ENCODE measurements at regions not wholly inside any gene's neighbourhood (a gene's known extent, or its start where the extent isn't known, plus 50 kb on each side); places are given as distances from the start of the nearest gene placed in this dataset.

DNA sequence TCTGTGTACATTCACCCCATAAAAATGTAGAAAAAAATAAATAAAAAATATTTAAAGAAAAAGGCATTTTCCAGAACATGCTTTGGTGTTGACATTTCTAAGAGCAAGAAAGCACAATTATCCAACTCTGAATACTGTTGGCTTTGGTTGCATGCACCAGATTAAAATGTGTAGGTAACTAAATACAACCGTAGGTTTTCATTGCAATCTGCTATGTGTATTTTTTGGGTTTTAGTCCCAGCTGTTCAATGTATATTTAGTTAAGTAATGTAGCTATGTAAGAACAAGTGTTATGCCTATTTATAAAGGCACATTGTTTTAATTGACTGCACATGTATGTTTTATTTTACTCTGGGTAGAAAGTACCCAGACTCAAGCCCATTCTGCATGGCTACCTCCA, 108.1 kb upstream of the PAQR3 start:
- no peaks in the 10 kb centered on the region for H3K36me3 ChIP-seq (replicated peaks in 1 of 2)
- WGBS, 4 donors = 68 to 93% (median 81%) methylated on average over 1 of the region's 1 CpG
- no peaks in the 10 kb centered on the region for H3K9me3 ChIP-seq (replicated peaks in 1 of 3)
- H3K4me3 ChIP-seq = no peak overlapping the region
- intact Hi-C loops (cut with DNase I) = no loop called here
- no peak overlapping the region for H3K27ac ChIP-seq
- H3K27me3 ChIP-seq = no peaks in the 10 kb centered on the region
- no peak for DNase-seq
- no peaks in the 10 kb centered on the region for H3K4me1 ChIP-seq (replicated peaks in 1 of 2)
- no peak for TF ChIP-seq POLR2A (IDR thresholded peaks at IDR 0.05)
- TF ChIP-seq, protein P1, sequence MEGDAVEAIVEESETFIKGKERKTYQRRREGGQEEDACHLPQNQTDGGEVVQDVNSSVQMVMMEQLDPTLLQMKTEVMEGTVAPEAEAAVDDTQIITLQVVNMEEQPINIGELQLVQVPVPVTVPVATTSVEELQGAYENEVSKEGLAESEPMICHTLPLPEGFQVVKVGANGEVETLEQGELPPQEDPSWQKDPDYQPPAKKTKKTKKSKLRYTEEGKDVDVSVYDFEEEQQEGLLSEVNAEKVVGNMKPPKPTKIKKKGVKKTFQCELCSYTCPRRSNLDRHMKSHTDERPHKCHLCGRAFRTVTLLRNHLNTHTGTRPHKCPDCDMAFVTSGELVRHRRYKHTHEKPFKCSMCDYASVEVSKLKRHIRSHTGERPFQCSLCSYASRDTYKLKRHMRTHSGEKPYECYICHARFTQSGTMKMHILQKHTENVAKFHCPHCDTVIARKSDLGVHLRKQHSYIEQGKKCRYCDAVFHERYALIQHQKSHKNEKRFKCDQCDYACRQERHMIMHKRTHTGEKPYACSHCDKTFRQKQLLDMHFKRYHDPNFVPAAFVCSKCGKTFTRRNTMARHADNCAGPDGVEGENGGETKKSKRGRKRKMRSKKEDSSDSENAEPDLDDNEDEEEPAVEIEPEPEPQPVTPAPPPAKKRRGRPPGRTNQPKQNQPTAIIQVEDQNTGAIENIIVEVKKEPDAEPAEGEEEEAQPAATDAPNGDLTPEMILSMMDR (IDR thresholded peaks at IDR 0.05) = no peak

DNA sequence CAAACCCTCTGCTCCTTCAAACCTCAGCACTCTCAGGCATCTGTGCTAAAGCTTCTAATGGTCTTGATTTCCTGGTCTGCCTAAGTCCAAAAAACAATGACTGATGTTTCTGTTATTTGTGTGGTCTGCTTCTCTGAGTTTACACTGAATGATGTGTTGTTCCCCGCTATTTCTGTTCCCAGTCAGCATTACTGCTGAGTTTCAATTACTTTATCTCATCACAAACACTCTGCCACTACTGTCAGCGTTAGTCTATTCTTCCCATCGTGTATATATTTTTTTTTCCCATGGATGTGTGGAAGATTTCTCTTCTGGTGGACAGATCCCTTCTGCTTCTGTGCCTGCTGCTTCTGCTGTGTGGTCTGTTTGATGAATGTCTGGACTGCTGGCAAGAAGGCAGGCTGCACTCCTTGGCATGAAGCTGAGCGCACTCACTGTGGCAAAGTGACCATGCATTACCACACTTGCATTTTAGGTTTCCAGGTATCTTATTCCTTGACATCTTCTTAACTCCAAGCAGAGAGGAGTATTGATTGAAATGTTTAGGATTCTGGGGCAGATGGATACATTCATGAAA, 106.9 kb upstream of the PAQR3 start:
- no peak for DNase-seq
- 30 to 48% (median 45%) methylated on average over 4 of the region's 4 CpGs for WGBS, 4 donors
- TF ChIP-seq POLR2A (IDR thresholded peaks at IDR 0.05) = no peak
- TF ChIP-seq, protein P1 (IDR thresholded peaks at IDR 0.05) = no peak
- Histone ChIP-seq H3K4me1 (replicated peaks in 1 of 2) (no peaks in the 10 kb centered on the region), H3K27me3 (no peaks in the 10 kb centered on the region), H3K27ac (no peak overlapping the region), H3K9me3 (replicated peaks in 1 of 3) (no peaks in the 10 kb centered on the region), H3K4me3 (no peak overlapping the region), H3K36me3 (replicated peaks in 1 of 2) (no peaks in the 10 kb centered on the region)
- intact Hi-C loops (cut with DNase I) = no loop called here

DNA sequence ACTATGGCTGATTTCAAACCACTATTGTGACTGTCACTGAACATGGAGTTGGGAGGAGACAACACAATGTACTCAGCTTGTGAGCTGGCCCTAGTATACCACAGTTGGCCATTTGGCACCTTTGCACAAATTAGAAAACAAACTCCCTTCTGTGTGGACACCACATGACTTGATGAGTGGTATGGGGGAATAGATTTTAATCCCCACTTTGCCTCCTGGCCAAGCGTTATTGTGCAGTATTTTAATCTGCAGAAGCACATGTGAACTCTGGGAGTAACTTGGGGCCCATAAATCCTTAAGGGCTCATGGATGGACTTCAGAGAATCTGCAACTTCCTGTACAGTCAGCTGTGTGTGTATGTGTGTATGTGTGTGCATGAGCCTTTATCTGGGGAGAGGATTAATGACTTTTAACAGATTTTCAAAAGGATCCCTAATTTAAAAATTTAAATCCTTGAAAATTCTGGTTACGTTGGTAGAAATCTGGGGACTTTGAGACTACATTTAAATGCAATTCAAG, 105.0 kb upstream of the PAQR3 start:
- DNase-seq = no peak
- TF ChIP-seq POLR2A (IDR thresholded peaks at IDR 0.05) = no peak
- TF ChIP-seq, protein P1 (IDR thresholded peaks at IDR 0.05) = no peak
- H3K27me3 ChIP-seq = no peaks in the 10 kb centered on the region
- H3K4me3 ChIP-seq = no peak overlapping the region
- H3K27ac ChIP-seq = no peak overlapping the region
- intact Hi-C loops (cut with DNase I) = no loop called here
- no peaks in the 10 kb centered on the region for H3K36me3 ChIP-seq (replicated peaks in 1 of 2)
- H3K4me1 ChIP-seq (replicated peaks in 1 of 2) = no peaks in the 10 kb centered on the region
- no peaks in the 10 kb centered on the region for H3K9me3 ChIP-seq (replicated peaks in 1 of 3)
- 55 to 67% (median 62%) methylated on average over 2 of the region's 2 CpGs for WGBS, 4 donors

DNA sequence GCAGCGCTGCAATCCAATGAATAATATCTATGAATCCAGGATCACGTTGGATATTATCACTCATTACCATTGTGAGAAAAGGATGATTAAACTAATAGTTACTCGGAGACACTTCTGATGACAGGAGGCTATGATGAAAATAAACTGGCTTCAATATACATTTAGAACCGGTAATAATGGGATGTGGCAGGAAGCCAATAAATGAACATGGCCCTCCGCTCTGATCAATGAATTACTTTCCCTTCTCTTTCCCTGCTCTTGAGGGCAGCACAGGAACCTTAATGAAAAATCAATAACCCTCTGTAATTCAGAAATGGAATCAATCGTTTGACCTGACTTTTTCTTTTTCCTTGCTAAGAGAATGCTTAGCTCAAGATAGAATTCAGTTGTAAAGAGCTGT, 103.9 kb upstream of the PAQR3 start:
- TF ChIP-seq POLR2A (IDR thresholded peaks at IDR 0.05) = no peak
- DNase-seq = no peak
- 78 to 83% (median 81%) methylated on average over 6 of the region's 6 CpGs for WGBS, 4 donors
- no peaks in the 10 kb centered on the region for H3K27me3 ChIP-seq
- no peaks in the 10 kb centered on the region for H3K36me3 ChIP-seq (replicated peaks in 1 of 2)
- intact Hi-C loops (cut with DNase I) = no loop called here
- no peak overlapping the region for H3K27ac ChIP-seq
- H3K9me3 ChIP-seq (replicated peaks in 1 of 3) = no peaks in the 10 kb centered on the region
- H3K4me1 ChIP-seq (replicated peaks in 1 of 2) = no peaks in the 10 kb centered on the region
- no peak overlapping the region for H3K4me3 ChIP-seq

DNA sequence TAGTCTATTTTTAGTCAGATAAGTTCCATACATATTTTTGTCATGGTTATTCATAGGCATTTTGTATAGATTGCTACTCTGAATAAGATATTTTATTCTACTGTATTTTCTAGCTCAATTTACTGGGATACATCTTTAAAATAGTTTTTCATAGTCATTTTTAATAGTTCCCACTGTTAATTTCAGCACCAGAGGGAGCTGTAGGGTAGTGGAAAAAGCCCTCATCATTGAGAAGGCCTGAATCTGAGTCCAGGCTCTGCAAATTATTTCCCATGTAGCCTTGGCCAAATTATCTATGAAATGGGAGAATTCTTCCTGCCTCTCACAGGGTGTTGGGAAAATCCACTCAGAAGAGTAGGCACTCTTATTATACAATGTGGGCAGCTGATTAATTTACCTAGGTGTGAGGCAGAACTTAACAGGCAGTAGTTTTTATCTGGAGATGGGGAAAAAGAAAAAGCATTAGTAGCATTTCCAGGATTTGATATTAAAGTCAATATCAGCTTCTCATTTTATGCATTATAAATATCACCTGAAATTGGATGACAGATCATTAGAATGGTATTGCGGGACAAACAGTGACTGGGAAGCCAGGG, 102.9 kb upstream of the PAQR3 start:
- WGBS, 4 donors = 81 to 86% (median 85%) methylated on average over 1 of the region's 1 CpG
- TF ChIP-seq POLR2A (IDR thresholded peaks at IDR 0.05) = no peak
- TF ChIP-seq, protein P1 (IDR thresholded peaks at IDR 0.05) = peak in 4 of 6 experiments; percentile 6 to 51 (median 38)
- Histone ChIP-seq H3K4me3 (no peak overlapping the region), H3K4me1 (replicated peaks in 1 of 2) (no peaks in the 10 kb centered on the region), H3K9me3 (replicated peaks in 1 of 3) (no peaks in the 10 kb centered on the region), H3K27ac (no peak overlapping the region), H3K36me3 (replicated peaks in 1 of 2) (no peaks in the 10 kb centered on the region), H3K27me3 (no peaks in the 10 kb centered on the region)
- intact Hi-C loops (cut with DNase I) = no loop called here
- DNase-seq = no peak
